Left renal cortex interstitium (tissue), 4 donors: ENCODE measurements at regions not wholly inside any gene's neighbourhood (a gene's known extent, or its start where the extent isn't known, plus 50 kb on each side); places are given as distances from the start of the nearest gene placed in this dataset.

Experiments
- DNase-seq, 4 donors: peaks; one replicate each; pipeline ENCODE4 v3.0.0-alpha.2; 2013; ENCODE audit warnings: low read depth in 4 of 4, low spot score in 2 of 4, missing footprints in 1 of 4

- DNase-seq = no peak
Measured at GRCh38 chr9:93814077-93814956, 140.8 kb downstream of the BARX1 start.

- DNase-seq = no peak
Measured at GRCh38 chr9:93813221-93814076, 141.7 kb downstream of the BARX1 start.

GRCh38 chr9:93812410-93812668, 142.8 kb downstream of the BARX1 start:
- DNase-seq = no peak

- DNase-seq = peak in 3 of 4 donors; percentile 20 to 37 (median 34)
Measured at GRCh38 chr9:93810028-93810971, 144.9 kb downstream of the BARX1 start.

GRCh38 chr9:93809204-93809940, 145.8 kb downstream of the BARX1 start:
- DNase-seq = no peak

GRCh38 chr9:93808115-93809029, 146.8 kb downstream of the BARX1 start:
- no peak for DNase-seq

GRCh38 chr9:93807166-93808074, 147.7 kb downstream of the BARX1 start:
- DNase-seq = no peak

GRCh38 chr9:93801581-93802284, 153.4 kb downstream of the BARX1 start:
- DNase-seq = no peak

GRCh38 chr9:93801120-93801519, 154.0 kb downstream of the BARX1 start:
- DNase-seq = no peak

- DNase-seq = no peak
Measured at GRCh38 chr9:93792358-93792757, 162.8 kb downstream of the BARX1 start.

- DNase-seq = no peak
Measured at GRCh38 chr9:93786204-93786603, 169.0 kb downstream of the BARX1 start.

- no peak for DNase-seq
Measured at GRCh38 chr9:93776873-93777272, 178.3 kb downstream of the BARX1 start.

- DNase-seq = no peak
Measured at GRCh38 chr9:93776256-93776655, 178.9 kb downstream of the BARX1 start.

GRCh38 chr9:93774331-93775102, 180.6 kb downstream of the BARX1 start:
- DNase-seq = no peak

- no peak for DNase-seq
Measured at GRCh38 chr9:93771276-93771675, 183.9 kb downstream of the BARX1 start.

- no peak for DNase-seq
Measured at GRCh38 chr9:93761822-93762221, 185.4 kb downstream of the PHF2 start.

- DNase-seq = no peak
Measured at GRCh38 chr9:93750045-93750444, 173.7 kb downstream of the PHF2 start.
